Eye (tissue), 1 donor: ENCODE measurements at regions not wholly inside any gene's neighbourhood (a gene's known extent, or its start where the extent isn't known, plus 50 kb on each side); places are given as distances from the start of the nearest gene placed in this dataset.
"Not testable (repeated sequence)": the region's sequence is repeated elsewhere in the genome, so short reads cannot be mapped to it uniquely, and the experiment has no call there.

Experiments used
- DNase-seq: peaks from one replicate; pipeline ENCODE4 v3.0.0-alpha.2; 2015

DNA sequence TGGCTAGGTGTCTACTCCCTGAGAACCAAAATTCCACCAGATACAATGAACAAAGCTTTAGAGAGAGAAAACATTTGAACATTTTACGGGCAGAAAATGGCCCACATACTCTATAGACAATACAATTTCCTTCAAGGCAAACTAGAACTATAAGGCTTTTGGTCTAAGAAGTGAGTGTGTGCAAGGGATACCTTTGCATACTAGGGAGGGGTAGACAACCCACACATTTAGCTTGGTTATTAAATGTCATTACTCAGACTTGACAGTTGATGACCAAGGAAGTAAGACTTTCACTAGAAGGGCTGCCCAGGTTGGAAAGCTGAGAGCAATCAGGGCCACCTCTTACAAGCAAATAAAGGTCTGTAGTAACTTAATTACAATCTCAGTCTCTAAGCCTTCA is 64.0 kb upstream of the PLEKHM1 start:
- not testable (repeated sequence) for DNase-seq

GRCh38 chr17:45558821-45559220 is 68.3 kb upstream of the PLEKHM1 start:
- not testable (repeated sequence) for DNase-seq

DNA sequence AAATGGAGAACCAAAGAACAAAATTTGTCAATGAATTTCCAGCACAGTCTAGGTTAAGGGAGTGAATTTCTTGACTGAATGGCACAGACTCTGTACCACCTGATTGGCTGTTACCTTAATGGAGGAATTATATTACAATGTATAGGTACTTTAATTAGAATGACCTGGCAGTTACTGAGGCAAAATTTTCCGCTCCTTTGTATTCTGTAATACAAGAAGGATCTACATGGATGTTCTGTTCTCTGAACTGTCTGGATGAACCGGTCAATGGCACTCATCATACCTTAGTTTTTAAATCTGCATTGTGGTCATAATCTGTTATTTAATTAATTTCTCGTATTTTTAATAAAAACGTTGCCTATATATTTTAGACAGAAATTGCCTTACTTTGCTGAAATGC is 72.3 kb upstream of the PLEKHM1 start:
- not testable (repeated sequence) for DNase-seq

- DNase-seq: peak; percentile 12
Observed at GRCh38 chr17:45563283-45563682, 72.8 kb upstream of the PLEKHM1 start.

DNA sequence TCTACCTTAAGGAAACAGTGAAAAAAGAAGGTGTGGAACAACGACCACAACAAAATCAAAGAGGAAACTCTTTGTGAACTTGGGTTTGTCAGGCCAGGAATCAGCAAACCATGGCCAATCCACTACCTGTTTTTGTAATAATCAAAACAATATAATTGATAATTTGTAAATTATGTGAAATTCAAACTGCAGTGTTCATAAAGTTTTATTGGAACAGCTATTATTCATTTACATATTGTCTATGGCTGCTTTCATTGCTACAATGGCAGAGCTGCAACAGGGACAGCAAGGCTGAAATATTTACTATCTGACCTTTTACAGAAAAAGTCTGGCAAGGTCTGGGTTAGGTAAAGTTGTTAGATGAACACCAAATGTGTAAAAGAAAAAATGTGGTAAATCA is 77.8 kb upstream of the PLEKHM1 start:
- DNase-seq: not testable (repeated sequence)

GRCh38 chr17:45573326-45573725 is 82.8 kb upstream of the PLEKHM1 start:
- peak; percentile 0 for DNase-seq

- DNase-seq: peak; percentile 16
Observed at GRCh38 chr17:45573924-45574770, 83.6 kb upstream of the PLEKHM1 start.

GRCh38 chr17:45575126-45575885 is 84.8 kb upstream of the PLEKHM1 start:
- peak; percentile 0 for DNase-seq

DNA sequence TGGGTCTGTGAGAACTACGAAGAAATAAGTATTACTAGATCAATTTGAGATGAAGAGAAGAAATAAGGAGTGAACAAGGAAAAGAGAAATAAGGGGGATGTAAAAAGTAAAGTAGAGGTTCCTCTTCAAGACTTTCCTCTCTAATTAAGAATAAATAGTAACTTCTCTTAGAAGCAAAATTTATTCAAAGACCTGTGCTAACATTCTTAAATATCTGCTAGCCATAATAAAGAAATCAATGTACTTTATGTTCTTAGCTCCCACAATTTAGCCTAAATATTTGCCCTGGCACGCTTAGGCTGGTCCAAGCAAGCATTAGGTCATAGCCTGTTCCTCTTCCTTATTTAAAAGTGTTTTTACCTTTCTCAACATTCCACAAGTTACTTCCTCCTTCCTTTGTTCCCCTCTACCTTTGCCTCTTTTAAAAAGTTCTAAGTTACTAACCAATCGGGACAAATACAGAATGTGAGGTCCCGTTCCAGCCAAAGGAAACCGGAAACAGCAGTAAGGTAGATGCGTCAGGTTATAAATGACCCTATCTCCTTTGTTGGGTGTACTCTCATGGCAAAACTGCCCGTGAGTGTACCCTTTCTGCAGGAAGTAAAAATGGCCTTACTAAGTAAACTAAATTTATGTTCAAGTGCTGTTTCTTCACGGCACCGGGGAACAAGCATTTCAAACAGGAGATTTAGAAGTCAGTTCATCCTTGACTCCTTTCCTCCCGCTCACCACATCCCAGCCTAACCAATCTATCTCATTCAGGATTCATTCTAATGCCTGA is 86.2 kb upstream of the PLEKHM1 start:
- DNase-seq: peak; percentile 0

DNA sequence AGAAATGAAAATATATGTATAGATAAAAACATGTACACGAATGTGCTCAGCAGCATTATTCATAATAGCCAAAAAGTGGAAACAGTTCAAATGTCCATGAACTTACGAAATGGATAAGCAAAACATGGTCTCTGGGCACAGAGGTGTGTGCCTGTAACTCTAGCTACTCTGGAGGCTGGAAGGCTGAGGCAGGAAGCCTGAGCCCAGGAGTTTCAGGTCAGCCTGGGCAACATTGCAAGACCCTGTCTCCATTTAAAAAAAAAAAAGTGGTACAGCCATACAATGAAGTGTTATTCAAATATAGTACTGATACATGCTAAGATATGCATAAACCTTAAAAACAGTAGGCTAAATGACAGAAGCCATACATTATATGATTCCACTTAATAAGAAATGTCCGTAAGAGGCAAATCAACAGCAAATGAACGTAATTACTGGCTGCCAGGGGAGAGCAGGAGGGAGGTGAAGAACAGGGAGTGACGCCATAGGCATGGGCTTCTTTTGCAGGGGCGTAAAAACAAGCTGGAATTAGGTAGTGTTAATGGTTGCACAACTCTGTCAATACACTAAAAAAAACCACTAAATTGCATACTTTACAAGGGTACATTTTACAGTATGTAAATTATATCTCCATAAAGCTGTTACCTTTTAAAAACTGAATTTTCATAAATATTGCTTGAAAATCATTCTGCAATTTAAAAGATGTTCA is 87.2 kb upstream of the PLEKHM1 start:
- DNase-seq: peak; percentile 0

DNA sequence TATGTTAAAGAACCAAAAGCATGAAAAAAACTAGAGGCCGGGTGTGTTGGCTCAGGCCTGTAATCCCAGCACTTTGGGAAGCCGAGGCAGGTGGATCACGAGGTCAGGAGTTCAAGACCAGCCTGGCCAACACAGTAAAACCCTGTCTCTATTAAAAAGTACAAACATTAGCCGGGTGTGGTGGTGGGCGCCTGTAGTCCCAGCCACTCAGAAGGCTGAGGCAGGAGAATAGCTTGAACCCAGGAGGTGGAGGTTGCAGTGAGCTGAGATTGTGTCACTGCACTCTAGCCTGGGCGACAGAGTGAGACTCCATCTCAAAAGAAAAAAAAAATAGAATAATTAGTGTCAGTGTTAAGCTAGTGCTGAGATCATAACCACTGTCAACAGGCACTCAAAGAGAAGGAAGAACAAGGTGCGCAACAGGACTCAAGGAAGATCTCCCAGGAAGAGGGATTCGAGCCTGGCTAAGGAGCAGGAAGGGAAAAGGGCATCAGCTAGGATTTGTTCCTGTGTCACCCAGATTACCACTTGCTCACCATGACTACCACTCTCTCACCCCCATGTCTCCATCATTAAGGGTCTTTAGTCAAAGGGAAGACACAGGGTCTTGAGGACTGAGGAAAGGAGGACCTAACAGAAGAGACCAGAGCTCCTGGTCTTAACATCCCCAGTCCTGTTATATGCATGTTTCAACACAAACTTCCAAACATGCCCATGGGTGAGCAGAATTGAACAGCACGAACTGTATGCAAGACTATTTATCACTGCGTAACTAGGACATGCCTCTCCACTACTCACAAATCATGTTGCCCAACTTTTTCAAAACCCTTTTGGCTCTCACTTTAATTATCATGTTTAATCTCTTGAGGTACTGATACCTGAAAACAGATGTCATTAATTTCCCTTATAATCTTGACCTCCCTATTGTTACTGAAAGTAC is 88.3 kb upstream of the PLEKHM1 start:
- no peak for DNase-seq

DNA sequence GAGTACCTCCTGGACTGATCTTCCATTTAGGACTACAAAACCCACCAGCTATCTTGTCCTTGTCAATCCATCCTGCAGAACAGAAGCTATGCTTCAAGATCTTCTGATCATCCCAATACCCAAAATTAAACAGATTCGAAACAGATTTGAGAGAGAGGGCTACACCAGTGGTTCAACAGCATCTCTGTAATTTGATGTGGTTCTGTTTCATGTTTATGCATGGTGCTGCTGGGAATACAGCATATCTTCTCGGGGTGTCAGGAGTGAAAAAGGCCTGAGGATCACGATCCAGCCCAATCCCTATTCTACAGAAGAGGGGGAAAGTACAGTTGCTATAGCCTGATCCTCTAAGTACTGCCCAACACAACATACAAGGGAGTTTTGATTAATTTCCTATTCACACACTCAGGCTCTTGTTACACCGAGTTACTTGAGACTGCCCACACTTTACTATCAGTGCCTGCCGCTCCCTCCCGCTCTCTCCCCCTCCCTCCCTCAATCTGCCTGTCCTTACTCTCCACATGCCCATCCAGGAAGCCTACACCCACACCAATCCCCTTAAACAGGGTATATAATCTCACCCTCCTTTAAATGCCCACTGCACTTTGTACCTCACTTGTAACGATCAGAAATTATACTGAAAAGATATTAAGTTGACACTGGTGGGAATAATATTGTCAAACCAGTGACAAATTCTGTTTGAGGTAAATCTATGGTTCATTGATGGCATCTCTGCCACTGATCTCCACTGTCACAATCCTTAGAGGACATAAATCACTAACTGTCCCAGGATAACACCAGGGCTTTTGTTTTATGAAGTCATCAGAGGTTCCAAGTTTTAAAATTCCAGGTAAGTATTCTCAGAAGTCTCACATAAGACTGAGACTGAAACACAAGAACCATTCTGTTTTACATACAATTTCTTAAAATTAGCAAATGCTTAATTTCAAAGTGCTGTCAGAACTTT is 89.3 kb upstream of the PLEKHM1 start:
- peak; percentile 6 for DNase-seq

DNA sequence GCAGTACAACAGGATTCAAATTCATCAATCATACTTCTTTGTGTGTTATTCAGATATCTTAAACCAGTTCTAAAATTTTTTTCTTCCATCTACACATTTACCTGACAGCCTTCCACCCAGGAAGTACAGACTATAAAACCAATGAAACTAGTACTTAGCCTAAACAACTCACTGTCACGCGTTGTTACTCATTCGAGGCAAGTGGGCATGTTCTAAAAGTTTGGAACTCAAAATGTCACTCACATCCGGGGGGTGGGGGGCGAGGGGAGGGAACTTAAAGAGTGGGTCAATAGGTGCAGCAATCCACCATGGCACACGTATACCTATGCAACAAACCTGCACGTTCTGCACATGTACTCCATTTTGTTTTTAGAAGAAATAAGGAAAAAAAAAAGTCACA is 90.4 kb upstream of the PLEKHM1 start:
- peak; percentile 0 for DNase-seq

DNA sequence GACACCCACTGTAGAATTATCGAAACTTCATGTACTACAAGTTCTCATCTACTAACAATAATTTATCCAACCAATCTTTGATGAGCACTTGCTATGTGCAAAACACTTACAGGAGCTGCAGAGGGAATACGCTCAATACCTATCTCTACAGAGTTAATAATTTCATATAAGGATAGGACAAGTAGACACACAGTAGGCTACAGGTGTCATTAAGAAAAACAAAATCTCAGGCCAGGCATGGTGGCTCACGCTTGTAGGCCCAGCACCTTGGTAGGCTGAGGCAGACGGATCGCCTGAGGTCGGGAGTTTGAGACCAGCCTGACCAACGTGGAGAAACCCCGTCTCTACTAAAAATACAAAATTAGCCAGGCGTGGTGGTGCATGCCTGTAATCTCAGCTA is 91.3 kb upstream of the PLEKHM1 start:
- DNase-seq: peak; percentile 0

DNA sequence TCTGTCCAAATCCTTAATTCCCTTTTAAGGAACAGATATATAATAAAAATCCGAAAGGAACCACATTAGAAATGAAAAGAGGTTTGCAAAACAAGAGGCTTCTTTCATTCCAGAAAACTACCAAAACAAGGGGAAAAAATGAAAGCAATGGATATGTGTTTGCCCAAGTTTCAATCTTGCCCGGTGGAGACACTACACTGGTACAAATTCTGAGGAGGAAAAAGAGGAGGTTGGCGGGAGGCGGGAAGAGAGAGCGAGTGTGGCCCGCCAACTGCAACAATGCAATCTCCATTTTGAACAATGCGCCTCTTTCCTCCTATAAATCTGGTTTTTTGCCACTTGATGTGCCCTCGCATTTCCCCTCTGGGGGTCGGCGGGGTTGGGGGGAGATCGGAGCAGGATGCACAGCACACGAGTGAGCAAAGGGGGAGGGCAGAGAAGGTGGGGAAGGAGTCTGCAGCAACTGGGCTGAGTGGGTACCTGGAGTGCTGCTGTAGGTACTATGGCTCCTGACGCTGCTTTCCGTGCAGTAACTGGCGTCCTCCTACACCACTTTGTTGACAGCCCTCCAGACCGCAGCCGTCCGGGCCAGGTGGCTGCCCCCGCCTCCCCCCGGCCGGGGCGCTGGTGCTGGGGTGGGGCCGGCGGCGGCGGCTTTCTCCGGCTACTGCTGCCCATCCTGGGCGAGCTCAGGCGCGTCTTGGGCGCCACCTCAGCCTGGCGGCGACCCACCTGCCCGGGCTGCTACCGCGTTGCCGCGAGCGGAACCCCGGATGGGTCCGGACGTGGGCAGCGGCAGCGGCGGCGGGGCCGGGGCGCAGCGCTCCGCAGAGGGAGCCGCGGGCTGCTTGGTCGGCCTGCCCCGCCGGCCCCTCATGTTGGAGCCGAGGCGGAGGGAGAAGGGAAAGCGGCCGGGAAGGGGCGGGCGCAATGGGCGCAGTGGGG is 93.8 kb upstream of the PLEKHM1 start:
- DNase-seq: peak; percentile 94

DNA sequence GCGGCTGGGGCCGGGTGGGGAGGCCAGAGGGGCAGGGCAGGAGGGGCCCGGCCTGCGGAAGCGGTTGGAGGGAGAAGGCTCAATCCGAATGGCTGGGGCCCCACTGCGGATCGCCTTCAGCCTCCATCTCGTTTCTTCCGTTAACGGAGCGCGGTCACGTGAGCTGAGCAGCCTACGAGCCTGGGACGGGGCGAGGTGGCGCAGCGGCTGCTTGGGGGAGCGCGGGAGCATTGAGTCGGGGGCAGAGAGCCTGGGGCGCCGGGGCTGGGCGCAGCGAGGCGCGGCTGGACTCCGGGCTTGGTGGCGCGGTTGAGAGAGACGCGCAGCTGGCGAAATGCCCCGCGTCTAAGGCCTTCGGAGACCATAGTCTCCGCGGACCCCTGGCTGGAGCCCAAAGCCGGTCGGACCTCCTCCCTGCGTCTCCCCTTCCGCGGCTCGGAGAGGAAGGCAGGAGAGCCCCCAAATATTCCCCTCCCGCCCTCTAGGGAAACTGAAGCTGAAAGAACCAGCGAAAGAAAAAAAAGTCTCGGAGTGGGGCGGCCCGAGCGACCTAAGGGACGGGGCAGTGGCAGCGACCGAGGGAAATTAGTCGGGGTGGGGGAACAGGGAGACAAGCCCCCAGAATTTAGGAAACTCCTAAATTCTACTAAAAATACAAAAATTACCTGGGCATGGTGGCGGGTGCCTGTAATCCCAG is 94.7 kb upstream of the PLEKHM1 start:
- peak; percentile 97 for DNase-seq

DNA sequence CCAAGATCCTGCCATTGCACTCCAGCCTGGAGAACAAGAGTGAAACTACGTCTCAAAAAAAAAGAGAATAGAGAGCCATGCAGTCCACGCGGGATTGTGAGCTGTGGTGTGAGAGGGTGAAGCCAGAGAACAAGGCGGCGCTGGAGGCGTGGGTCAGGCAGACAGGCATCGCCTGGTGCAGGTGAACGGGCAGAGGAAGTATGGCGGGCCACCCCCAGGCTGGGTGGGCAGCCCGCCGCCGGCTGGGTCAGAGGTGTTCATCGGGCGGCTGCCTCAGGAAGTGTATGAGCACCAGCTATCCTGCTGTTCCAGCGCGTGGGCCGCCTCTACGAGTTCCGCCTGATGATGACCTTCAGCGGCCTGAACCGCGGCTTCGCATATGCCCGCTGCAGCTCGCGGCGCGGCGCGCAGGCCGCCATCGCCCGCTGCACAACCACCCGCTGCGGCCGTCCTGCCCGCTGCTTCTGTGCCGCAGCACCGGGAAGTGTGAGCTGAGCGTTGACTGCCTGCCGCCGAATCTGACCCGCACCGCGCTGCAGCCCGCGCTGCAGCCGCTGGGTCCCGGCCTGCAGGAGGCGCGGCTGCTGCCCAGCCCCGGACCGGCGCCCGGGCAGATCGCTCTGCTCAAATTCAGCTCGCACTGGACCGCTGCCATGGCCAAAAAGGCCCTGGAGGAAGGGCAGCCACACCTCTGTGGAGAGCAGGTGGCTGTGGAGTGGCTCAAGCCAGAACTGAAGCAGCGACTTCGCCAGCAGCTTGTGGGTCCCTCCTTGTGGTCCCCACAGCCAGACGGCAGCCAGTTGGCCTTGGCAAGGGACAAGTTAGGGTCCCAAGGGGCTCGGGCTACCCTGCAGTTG is 95.5 kb upstream of the PLEKHM1 start:
- peak; percentile 73 for DNase-seq

DNA sequence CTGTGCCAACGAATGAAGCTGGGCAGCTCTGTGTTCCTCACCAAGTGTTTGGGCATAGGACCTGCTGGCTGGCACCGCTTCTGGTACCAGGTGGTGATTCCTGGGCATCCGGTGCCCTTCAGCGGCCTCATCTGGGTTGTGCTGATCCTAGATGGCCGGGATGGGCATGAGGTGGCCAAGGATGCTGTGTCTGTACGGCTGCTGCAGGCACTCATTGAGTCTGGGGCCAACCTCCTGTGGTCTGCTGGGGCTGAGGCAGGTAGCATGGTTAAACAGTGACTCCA is 96.1 kb upstream of the PLEKHM1 start:
- not testable (repeated sequence) for DNase-seq
